PC-3 (cell line): ENCODE measurements at regions not wholly inside any gene's neighbourhood (a gene's known extent, or its start where the extent isn't known, plus 50 kb on each side); places are given as distances from the start of the nearest gene placed in this dataset.
"Not testable (repeated sequence)": the region's sequence is repeated elsewhere in the genome, so short reads cannot be mapped to it uniquely, and the experiment has no call there.

Experiments
- ATAC-seq: fragments of 200-7000 bp; cut with Tn5 transposase; 2 replicates; pipeline ENCODE4 v1.9.1; 2020; ENCODE audit warnings: mild to moderate bottlenecking, moderate library complexity
- BruUV-seq: library from RNA; stranded (reverse); fragments of 400-500 nt; replicated peaks from 2 replicates; lab custom pipeline; 2021; lab: Mats Ljungman, UMichigan
- CTCF ChIA-PET: fragments of 300-600 bp; sonication (Branson Sonifier 250); formaldehyde crosslinking; loops from one replicate; lab custom pipeline; 2022; ENCODE audit warnings: antibody characterized with exemption; lab: Charles Lee
- POLR2A ChIA-PET: fragments of 300-600 bp; sonication (Branson Sonifier 250); formaldehyde crosslinking; loops from one replicate; lab custom pipeline; 2022; ENCODE audit warnings: antibody characterized with exemption; ENCODE audit not compliant: unreplicated experiment; lab: Charles Lee
- DNase-seq: peaks from one replicate; pipeline ENCODE4 v3.0.0-alpha.2; 2015
- H2AFZ ChIP-seq: fragments of 300-600 bp; sonication (generic); 2 replicates; pipeline ENCODE4 v1.6.0; 2016; ENCODE audit warnings: antibody characterized with exemption, low read length
- H3F3A ChIP-seq: fragments of 300-600 bp; sonication (generic); one replicate; pipeline ENCODE4 v1.6.0; 2017; ENCODE audit warnings: antibody characterized with exemption, low read length, control low read depth, mild to moderate bottlenecking; ENCODE audit not compliant: unreplicated experiment
- H3K27ac ChIP-seq: fragments of 300-600 bp; sonication (generic); 2 replicates; pipeline ENCODE4 v1.5.1; 2016; ENCODE audit warnings: mild to moderate bottlenecking, low read length
- H3K27me3 ChIP-seq: fragments of 300-600 bp; sonication (generic); 2 replicates; pipeline ENCODE4 v1.6.1; 2016; ENCODE audit warnings: low read length, mixed read lengths
- H3K36me3 ChIP-seq: fragments of 300-600 bp; sonication (generic); 2 replicates; pipeline ENCODE4 v1.6.1; 2016; ENCODE audit warnings: low read depth, mixed run types, low read length, mixed read lengths
- H3K4me1 ChIP-seq: fragments of 300-600 bp; sonication (generic); 2 replicates; pipeline ENCODE4 v1.5.1; 2016; ENCODE audit warnings: low read length; ENCODE audit not compliant: insufficient read depth
- H3K4me2 ChIP-seq: fragments of 300-600 bp; sonication (generic); 2 replicates; pipeline ENCODE4 v1.6.0; 2016; ENCODE audit warnings: low read length
- H3K4me3 ChIP-seq: fragments of 300-600 bp; sonication (generic); 2 replicates; pipeline ENCODE4 v1.5.1; 2016; ENCODE audit warnings: mild to moderate bottlenecking, low read length, mixed read lengths
- H3K79me2 ChIP-seq: fragments of 300-600 bp; sonication (generic); 2 replicates; pipeline ENCODE4 v1.6.1; 2017; ENCODE audit warnings: low read length, mixed read lengths
- H3K9ac ChIP-seq: fragments of 300-600 bp; sonication (generic); 2 replicates; pipeline ENCODE4 v1.6.0; 2016; ENCODE audit warnings: mild to moderate bottlenecking, low read length
- H3K9me2 ChIP-seq: fragments of 300-600 bp; sonication (generic); replicated peaks from 2 replicates; pipeline ENCODE4 v1.6.1; 2016; ENCODE audit warnings: mixed run types, low read length, mixed read lengths
- H3K9me3 ChIP-seq: fragments of 300-600 bp; sonication (generic); 2 replicates; pipeline ENCODE4 v1.6.1; 2016; ENCODE audit warnings: low read length, mixed read lengths
- H4K20me1 ChIP-seq: fragments of 300-600 bp; sonication (generic); 2 replicates; pipeline ENCODE4 v1.6.1; 2016; ENCODE audit warnings: low read length, mixed read lengths
- CTCF ChIP-seq: fragments of 300-600 bp; sonication (generic); conservative IDR thresholded peaks from 2 replicates; pipeline ENCODE4 v1.5.1; 2017; ENCODE audit warnings: antibody characterized with exemption, low read depth, mild to moderate bottlenecking, low read length
- EZH2 ChIP-seq: fragments of 300-600 bp; sonication (generic); IDR thresholded peaks from one replicate; pipeline ENCODE4 v1.6.1; 2017; ENCODE audit warnings: antibody characterized with exemption, mild to moderate bottlenecking, low read length; ENCODE audit not compliant: unreplicated experiment
- EZH2phosphoT487 ChIP-seq: fragments of 300-600 bp; sonication (generic); IDR thresholded peaks from 2 replicates; pipeline ENCODE4 v1.6.1; 2018; ENCODE audit warnings: mild to moderate bottlenecking, antibody characterized with exemption, low read length, borderline replicate concordance
- intact Hi-C: fragments of 100-400 bp; cut with micrococcal nuclease; formaldehyde crosslinking; loops from 2 replicates; pipeline ENCODE4 v1.9.0; 2023

DNA sequence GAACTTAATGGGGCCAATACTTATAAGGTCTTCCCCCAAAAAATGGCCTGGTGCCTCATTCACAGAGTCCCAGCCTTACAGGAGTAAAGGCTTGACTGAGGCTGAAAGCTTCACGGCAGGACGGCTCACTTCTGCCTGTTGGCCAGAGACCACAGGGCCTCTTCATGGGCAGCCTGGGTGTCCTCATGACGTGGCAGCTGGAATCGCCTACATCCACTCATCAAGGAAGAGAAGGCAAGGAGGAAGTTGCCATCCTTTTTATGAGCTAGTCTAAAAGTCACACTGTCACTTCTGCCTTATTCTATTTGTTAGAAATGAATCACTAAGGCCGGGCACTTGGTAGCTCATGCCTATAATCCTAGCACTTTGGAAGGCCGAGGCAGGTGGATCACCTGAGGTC lies 89.3 kb upstream of the DGKG start:
- POLR2A ChIA-PET = no interaction called here
- TF ChIP-seq EZH2phosphoT487 = no peak
- TF ChIP-seq CTCF = no peak
- no peak for TF ChIP-seq EZH2

DNA sequence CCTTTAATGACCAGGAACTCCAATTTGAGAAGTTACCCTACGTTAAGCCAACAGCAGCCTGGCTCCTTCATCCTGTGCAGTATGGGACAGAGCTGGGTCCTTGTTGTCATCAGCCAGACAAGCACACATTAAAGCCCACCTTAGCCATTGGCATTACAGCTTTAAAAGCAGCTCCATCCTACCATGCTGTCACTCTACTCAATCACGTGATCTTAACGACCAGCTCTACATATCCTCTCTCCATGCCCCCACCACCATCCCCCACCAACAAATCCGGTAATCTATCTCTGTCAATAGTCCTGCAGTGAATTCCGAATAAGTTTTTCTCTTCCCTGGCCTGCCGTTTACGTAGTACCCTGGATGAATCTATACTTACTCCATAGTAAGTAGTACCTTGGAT lies 82.9 kb upstream of the DGKG start:
- Histone ChIP-seq H3K27me3 (no peaks in the 10 kb centered on the region), H3K4me3 (no peak overlapping the region), H3F3A (no peaks in the 10 kb centered on the region), H3K9me2 (no peaks in the 10 kb centered on the region), H3K79me2 (no peaks in the 10 kb centered on the region), H3K9me3 (no peaks in the 10 kb centered on the region), H3K4me1 (no peaks in the 10 kb centered on the region), H2AFZ (no peak overlapping the region), H3K27ac (no peak overlapping the region), H3K9ac (no peak overlapping the region), H3K4me2 (no peak overlapping the region), H3K36me3 (no peaks in the 10 kb centered on the region), H4K20me1 (no peaks in the 10 kb centered on the region)
- intact Hi-C loops = no loop called here
- no TSS peak for BruUV-seq
- ChIA-PET CTCF (no interaction called here), POLR2A (no interaction called here)
- ATAC-seq = no peak
- no peak for DNase-seq
- no peak for TF ChIP-seq EZH2phosphoT487
- no peak for TF ChIP-seq EZH2
- no peak for TF ChIP-seq CTCF

More for the DNA sequence above, 89.3 kb upstream of the DGKG start:
- no peak overlapping the region for H3K9ac ChIP-seq
- DNase-seq (peak; percentile 52), ATAC-seq (peak; percentile 19)
- no peak overlapping the region for H3K4me3 ChIP-seq
- H3K27ac ChIP-seq = peak overlapping the region; percentile 77; the same call in 1 of the 2 replicates
- H3K9me2 ChIP-seq = no peaks in the 10 kb centered on the region
- H3K79me2 ChIP-seq = no peaks in the 10 kb centered on the region
- H3K36me3 ChIP-seq = no peaks in the 10 kb centered on the region
- peaks cover 4% of the 10 kb centered on the region for H3F3A ChIP-seq
- H2AFZ ChIP-seq = no peak overlapping the region
- CTCF ChIA-PET = no interaction called here
- no peaks in the 10 kb centered on the region for H4K20me1 ChIP-seq
- H3K27me3 ChIP-seq = no peaks in the 10 kb centered on the region
- H3K4me2 ChIP-seq = no peak overlapping the region
- no peaks in the 10 kb centered on the region for H3K9me3 ChIP-seq
- intact Hi-C loops = no loop called here
- peaks cover 23% of the 10 kb centered on the region for H3K4me1 ChIP-seq
- no TSS peak for BruUV-seq

DNA sequence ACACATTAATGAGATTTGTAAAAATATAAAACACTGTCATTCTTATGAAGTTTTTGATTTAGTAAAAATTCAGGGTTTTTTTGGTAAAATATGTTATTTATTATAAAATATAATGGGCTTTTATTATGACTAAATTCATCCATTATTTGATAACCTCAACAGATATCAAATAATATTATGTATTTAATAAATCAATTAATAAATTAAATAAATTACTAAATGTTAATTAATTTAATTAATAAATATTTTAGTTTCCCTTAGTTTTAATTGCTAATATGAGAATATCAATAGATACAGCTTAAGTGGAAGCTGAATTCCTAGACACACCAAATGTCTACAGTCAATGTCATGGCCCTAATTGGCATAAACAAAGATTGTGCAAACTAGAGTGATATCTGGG lies 82.3 kb upstream of the DGKG start:
- no TSS peak for BruUV-seq
- ATAC-seq = no peak
- Histone ChIP-seq H3K36me3 (no peaks in the 10 kb centered on the region), H3K79me2 (no peaks in the 10 kb centered on the region), H3F3A (no peaks in the 10 kb centered on the region), H2AFZ (no peak overlapping the region), H3K9me3 (no peaks in the 10 kb centered on the region), H3K9ac (no peak overlapping the region), H3K4me1 (no peaks in the 10 kb centered on the region), H3K4me3 (no peak overlapping the region), H4K20me1 (no peaks in the 10 kb centered on the region), H3K27me3 (no peaks in the 10 kb centered on the region), H3K4me2 (no peak overlapping the region), H3K9me2 (no peaks in the 10 kb centered on the region), H3K27ac (no peak overlapping the region)
- ChIA-PET POLR2A (no interaction called here), CTCF (no interaction called here)
- TF ChIP-seq CTCF = no peak
- no peak for TF ChIP-seq EZH2phosphoT487
- no peak for TF ChIP-seq EZH2
- intact Hi-C loops = no loop called here
- DNase-seq = no peak

DNA sequence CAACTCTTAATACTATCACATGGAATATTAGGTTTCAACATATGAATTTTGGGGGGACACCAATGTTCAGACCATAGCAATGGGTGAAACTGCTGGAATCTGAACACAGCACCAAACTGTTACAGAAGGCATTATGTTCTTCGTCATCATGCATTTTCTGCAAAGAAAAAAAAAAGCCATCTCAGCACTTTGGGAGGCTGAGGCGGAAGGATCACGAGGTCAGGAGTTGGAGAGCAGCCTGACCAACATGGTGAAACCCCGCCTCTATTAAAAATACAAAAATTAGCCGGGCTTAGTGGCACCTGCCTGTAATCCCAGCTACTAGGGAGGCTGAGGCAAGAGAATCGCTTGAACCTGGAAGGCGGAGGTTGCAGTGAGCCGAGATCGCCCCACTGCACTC lies 80.9 kb upstream of the DGKG start:
- ATAC-seq, H3K4me2 ChIP-seq, intact Hi-C loops, POLR2A ChIA-PET, H3K9me3 ChIP-seq, H3K9me2 ChIP-seq, DNase-seq, H3K4me1 ChIP-seq, H3K9ac ChIP-seq, H4K20me1 ChIP-seq, H3K27ac ChIP-seq, H3K27me3 ChIP-seq, H2AFZ ChIP-seq, CTCF ChIA-PET, BruUV-seq, H3K36me3 ChIP-seq, H3K4me3 ChIP-seq, H3F3A ChIP-seq, H3K79me2 ChIP-seq: not testable (repeated sequence)
